Uterus (tissue), 3 donors: ENCODE measurements at regions not wholly inside any gene's neighbourhood (a gene's known extent, or its start where the extent isn't known, plus 50 kb on each side); places are given as distances from the start of the nearest gene placed in this dataset.
"Not testable (repeated sequence)": the region's sequence is repeated elsewhere in the genome, so short reads cannot be mapped to it uniquely, and the experiment has no call there.

ENCODE experiments used
- DNase-seq, 2 donors: peaks; one replicate each; pipeline ENCODE4 v3.0.0-alpha.2; 2019 to 2020
- H3K27ac ChIP-seq, 2 donors: fragments of 200-600 bp; sonication (generic); 1 replicate in 1 of 2; 2 replicates in 1 of 2; pipeline ENCODE4 v1.5.1; 2016 to 2018
- H3K27me3 ChIP-seq, 2 donors: fragments of 200-600 bp; sonication (generic); one replicate each; pipeline ENCODE4 v1.5.1; 2018 to 2019; ENCODE audit warnings: control low read depth in 1 of 2
- H3K36me3 ChIP-seq, 2 donors: fragments of 200-600 bp; sonication (generic); one replicate each; pipeline ENCODE4 v1.5.1; 2019; ENCODE audit warnings: control low read depth in 1 of 2
- H3K4me1 ChIP-seq, 2 donors: fragments of 200-600 bp; sonication (generic); one replicate each; pipeline ENCODE4 v1.5.1; 2018 to 2019; ENCODE audit warnings: control low read depth in 1 of 2
- H3K4me3 ChIP-seq, 2 donors: fragments of 200-600 bp; sonication (generic); 1 replicate in 1 of 2; 2 replicates in 1 of 2; pipeline ENCODE4 v1.5.1; 2018 to 2019; ENCODE audit warnings: mild to moderate bottlenecking in 1 of 2
- H3K9me3 ChIP-seq, 2 donors: fragments of 200-600 bp; sonication (generic); one replicate each; pipeline ENCODE4 v1.5.1; 2019; ENCODE audit warnings: control low read depth in 1 of 2
- POLR2A ChIP-seq, 2 donors: fragments of 450-650 bp; IDR thresholded peaks; one replicate each; pipeline ENCODE4 v1.6.1; 2016; ENCODE audit warnings: antibody characterized with exemption in 2 of 2, mild to moderate bottlenecking in 1 of 2, moderate library complexity in 1 of 2
- intact Hi-C: fragments of 100-400 bp; cut with DNase I; formaldehyde crosslinking; loops from one replicate; pipeline ENCODE4 v1.15.1; 2023; ENCODE audit warnings: low total_unique reads
- TF ChIP-seq, protein P1 (sequence below), 4 experiments: fragments of 200-600 bp in 2 of 4; fragments of 450-650 bp in 2 of 4; sonication (generic) in 2 of 4; IDR thresholded peaks; one replicate each; pipeline ENCODE4 v1.5.1; 2016 to 2019; ENCODE audit warnings: antibody characterized with exemption in 4 of 4, mild to moderate bottlenecking in 2 of 4, moderate library complexity in 1 of 4
- donor health status: DM: yes; HTN: yes; CAD: no.

GRCh38 chr17:64741038-64741641 is 79.0 kb upstream of the SMURF2 start:
- TF ChIP-seq, protein P1, sequence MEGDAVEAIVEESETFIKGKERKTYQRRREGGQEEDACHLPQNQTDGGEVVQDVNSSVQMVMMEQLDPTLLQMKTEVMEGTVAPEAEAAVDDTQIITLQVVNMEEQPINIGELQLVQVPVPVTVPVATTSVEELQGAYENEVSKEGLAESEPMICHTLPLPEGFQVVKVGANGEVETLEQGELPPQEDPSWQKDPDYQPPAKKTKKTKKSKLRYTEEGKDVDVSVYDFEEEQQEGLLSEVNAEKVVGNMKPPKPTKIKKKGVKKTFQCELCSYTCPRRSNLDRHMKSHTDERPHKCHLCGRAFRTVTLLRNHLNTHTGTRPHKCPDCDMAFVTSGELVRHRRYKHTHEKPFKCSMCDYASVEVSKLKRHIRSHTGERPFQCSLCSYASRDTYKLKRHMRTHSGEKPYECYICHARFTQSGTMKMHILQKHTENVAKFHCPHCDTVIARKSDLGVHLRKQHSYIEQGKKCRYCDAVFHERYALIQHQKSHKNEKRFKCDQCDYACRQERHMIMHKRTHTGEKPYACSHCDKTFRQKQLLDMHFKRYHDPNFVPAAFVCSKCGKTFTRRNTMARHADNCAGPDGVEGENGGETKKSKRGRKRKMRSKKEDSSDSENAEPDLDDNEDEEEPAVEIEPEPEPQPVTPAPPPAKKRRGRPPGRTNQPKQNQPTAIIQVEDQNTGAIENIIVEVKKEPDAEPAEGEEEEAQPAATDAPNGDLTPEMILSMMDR (IDR thresholded peaks at IDR 0.05): no peak
- Histone ChIP-seq H3K36me3 (no peaks in the 10 kb centered on the region), H3K9me3 (no peaks in the 10 kb centered on the region), H3K4me1 (no peaks in the 10 kb centered on the region), H3K4me3 (no peak overlapping the region), H3K27me3 (no peaks in the 10 kb centered on the region), H3K27ac (peak overlapping the region; percentile 18 to 61)
- intact Hi-C loops: no loop called here
- DNase-seq: no peak

DNA sequence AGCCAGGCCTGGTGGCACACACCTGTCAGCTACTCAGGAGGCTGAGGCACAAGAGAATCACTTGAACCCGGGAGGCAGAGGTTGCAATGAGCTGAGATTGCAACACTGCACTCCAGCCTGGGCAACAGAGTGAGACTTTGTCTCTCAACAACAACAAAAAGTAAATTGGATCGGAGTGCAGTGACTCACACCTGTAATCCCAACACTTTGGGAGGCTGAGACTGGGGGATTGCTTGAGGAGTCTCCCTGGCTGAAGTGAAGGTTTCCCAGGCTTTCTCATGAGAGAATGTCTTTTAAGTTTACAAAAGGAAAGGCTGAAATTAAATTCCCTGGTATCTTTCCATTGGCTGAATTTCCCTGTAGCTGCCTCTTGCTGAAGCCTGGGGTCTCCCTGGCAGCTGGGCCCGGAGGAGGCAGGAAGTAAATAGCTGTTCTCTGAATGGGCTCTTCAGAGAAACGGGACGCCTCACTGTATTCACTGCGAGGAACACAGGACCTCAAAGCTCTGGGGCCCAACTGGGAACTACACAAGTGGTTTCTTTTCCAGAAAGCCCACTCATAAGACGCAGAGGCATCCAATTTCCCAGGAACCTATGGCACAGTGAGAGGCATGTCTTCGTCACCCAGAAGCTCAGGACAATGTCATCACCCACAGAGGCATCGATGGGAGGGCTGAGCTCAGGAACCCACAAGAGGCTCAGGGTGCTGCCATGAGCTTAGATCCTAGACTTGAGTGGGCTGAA is 77.4 kb upstream of the SMURF2 start:
- intact Hi-C loops: no loop called here
- H3K4me3 ChIP-seq: no peak overlapping the region
- DNase-seq: no peak

GRCh38 chr17:64736804-64737492 is 74.8 kb upstream of the SMURF2 start:
- H3K4me1 ChIP-seq: no peaks in the 10 kb centered on the region
- no peak for TF ChIP-seq POLR2A (IDR thresholded peaks at IDR 0.05)
- TF ChIP-seq, protein P1 (IDR thresholded peaks at IDR 0.05): peak in 3 of 4 experiments; percentile 12 to 18 (median 13)
- no peak for DNase-seq
- no peaks in the 10 kb centered on the region for H3K27me3 ChIP-seq
- H3K27ac ChIP-seq: no peak overlapping the region
- intact Hi-C loops: no loop called here
- H3K4me3 ChIP-seq: no peak overlapping the region
- no peaks in the 10 kb centered on the region for H3K36me3 ChIP-seq
- no peaks in the 10 kb centered on the region for H3K9me3 ChIP-seq

More for the DNA sequence above, 77.4 kb upstream of the SMURF2 start:
- Histone ChIP-seq H3K27me3 (no peaks in the 10 kb centered on the region), H3K27ac (no peak overlapping the region), H3K9me3 (no peaks in the 10 kb centered on the region), H3K4me1 (no peaks in the 10 kb centered on the region), H3K36me3 (no peaks in the 10 kb centered on the region)
- TF ChIP-seq, protein P1 (IDR thresholded peaks at IDR 0.05): no peak

DNA sequence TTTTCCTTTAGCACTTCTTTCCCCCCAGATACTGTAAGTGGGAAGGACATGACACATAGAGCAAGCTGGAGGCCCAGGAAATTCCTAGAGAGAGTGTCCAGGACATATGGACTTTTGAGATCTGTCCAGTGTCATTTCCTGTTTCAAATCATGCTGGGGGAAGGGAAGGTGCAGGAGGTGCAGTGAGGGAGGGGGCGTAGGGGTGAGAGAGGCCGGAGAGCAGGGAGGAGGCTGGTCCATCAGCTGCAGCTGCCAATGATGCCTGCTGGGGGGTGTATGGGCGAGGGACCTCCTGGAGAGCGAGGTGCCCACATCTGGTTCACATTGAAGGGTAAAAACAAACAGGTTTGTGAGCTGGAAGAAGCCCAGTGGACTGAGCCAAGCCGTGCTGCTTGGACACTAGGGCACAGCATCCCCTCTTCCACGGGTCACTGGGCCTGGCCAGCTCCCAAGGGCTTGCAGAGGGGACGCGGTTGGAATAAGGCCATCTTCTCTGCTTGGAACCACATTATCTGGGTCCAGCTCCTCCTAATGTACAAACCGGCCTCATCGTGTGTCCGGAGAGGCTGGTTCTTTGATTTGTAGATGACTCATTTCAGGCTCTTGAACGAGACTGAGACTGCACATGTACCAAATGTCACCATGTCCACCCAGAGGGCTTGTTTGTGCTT is 70.4 kb upstream of the SMURF2 start:
- TF ChIP-seq, protein P1 (IDR thresholded peaks at IDR 0.05): no peak
- TF ChIP-seq POLR2A (IDR thresholded peaks at IDR 0.05): no peak
- DNase-seq: no peak
- intact Hi-C loops: no loop called here
- no peaks in the 10 kb centered on the region for H3K4me1 ChIP-seq
- no peak overlapping the region for H3K27ac ChIP-seq
- no peaks in the 10 kb centered on the region for H3K27me3 ChIP-seq
- no peaks in the 10 kb centered on the region for H3K36me3 ChIP-seq
- H3K9me3 ChIP-seq: no peaks in the 10 kb centered on the region
- no peak overlapping the region for H3K4me3 ChIP-seq

- H3K27ac ChIP-seq, H3K4me3 ChIP-seq, H3K27me3 ChIP-seq, H3K36me3 ChIP-seq, intact Hi-C loops, DNase-seq, H3K4me1 ChIP-seq, H3K9me3 ChIP-seq: not testable (repeated sequence)
Observed at GRCh38 chr17:64730023-64730422, 67.9 kb upstream of the SMURF2 start.
